ENCODE measurements at regions not wholly inside any gene's neighbourhood (a gene's known extent, or its start where the extent isn't known, plus 50 kb on each side); places are given as distances from the start of the nearest gene placed in this dataset.

DNA sequence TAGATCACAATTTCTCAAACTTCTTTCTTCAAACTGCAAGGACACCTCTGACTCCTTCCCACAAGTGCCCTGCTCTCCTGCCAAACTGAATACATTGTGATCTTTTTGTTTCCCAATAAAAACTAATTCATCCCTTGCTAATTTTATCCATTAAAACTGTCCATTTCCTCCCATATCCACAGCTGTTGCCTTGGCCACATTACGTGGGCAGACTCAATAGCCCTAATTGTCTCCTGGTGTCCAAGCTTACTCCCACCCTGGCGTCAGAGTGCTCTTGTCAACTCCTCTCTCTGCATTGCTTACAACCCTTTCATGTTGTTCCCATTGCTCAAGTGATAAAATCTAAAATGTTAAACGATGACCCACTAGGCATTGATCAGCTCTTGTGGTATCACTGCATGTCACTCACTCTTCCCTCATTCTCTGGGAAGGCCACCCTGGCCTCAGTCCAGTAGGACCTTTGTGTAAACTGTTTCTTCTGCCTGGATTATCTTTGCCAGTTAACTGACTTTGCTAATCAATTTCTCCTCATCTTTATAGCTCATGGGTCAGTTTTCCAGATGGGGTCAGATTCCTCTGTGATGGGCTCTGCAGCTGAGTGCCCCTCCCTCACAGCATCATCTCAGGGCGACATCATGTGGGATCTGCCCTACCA is 525.0 kb downstream of the SLC4A3 start:
- TF ChIP-seq, protein P1, sequence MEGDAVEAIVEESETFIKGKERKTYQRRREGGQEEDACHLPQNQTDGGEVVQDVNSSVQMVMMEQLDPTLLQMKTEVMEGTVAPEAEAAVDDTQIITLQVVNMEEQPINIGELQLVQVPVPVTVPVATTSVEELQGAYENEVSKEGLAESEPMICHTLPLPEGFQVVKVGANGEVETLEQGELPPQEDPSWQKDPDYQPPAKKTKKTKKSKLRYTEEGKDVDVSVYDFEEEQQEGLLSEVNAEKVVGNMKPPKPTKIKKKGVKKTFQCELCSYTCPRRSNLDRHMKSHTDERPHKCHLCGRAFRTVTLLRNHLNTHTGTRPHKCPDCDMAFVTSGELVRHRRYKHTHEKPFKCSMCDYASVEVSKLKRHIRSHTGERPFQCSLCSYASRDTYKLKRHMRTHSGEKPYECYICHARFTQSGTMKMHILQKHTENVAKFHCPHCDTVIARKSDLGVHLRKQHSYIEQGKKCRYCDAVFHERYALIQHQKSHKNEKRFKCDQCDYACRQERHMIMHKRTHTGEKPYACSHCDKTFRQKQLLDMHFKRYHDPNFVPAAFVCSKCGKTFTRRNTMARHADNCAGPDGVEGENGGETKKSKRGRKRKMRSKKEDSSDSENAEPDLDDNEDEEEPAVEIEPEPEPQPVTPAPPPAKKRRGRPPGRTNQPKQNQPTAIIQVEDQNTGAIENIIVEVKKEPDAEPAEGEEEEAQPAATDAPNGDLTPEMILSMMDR (IDR thresholded peaks at IDR 0.05) = no peak
- TF ChIP-seq POLR2A (IDR thresholded peaks at IDR 0.05) = no peak

All from body of pancreas (tissue), 4 donors.